GM12872 (cell line): ENCODE measurements at regions not wholly inside any gene's neighbourhood (a gene's known extent, or its start where the extent isn't known, plus 50 kb on each side); places are given as distances from the start of the nearest gene placed in this dataset.

Source experiments
- TF ChIP-seq, protein P1 (sequence below): IDR thresholded peaks from 3 replicates; pipeline ENCODE4 v1.5.1; 2011; ENCODE audit warnings: low read depth, mild to moderate bottlenecking, low read length, moderate library complexity; ENCODE audit not compliant: insufficient read depth

GRCh38 chr16:74094962-74095361 lies 201.7 kb upstream of the PSMD7 start:
- TF ChIP-seq, protein P1, sequence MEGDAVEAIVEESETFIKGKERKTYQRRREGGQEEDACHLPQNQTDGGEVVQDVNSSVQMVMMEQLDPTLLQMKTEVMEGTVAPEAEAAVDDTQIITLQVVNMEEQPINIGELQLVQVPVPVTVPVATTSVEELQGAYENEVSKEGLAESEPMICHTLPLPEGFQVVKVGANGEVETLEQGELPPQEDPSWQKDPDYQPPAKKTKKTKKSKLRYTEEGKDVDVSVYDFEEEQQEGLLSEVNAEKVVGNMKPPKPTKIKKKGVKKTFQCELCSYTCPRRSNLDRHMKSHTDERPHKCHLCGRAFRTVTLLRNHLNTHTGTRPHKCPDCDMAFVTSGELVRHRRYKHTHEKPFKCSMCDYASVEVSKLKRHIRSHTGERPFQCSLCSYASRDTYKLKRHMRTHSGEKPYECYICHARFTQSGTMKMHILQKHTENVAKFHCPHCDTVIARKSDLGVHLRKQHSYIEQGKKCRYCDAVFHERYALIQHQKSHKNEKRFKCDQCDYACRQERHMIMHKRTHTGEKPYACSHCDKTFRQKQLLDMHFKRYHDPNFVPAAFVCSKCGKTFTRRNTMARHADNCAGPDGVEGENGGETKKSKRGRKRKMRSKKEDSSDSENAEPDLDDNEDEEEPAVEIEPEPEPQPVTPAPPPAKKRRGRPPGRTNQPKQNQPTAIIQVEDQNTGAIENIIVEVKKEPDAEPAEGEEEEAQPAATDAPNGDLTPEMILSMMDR = no peak

DNA sequence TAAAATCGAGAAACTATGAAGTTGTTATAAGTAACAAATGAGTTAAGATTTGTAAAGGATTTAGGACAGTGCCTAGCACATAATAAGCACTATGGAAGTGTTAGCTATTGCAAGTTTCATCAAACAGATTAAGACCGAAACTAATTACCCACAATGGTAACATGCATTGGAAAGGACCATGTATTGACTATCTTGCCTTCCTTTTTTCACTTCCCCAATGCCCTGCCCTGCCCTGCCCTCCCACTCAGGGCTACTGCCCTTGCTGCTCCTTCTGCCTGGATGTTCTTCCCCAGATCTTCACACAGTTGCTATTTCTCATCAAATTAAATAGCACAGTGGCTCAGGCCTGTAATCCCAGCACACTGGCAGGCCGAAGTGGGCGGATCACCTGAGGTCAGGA lies 202.1 kb upstream of the PSMD7 start:
- TF ChIP-seq, protein P1 = no peak

- TF ChIP-seq, protein P1 = no peak
These were observed 204.3 kb upstream of the PSMD7 start for GRCh38 chr16:74092336-74092735.

DNA sequence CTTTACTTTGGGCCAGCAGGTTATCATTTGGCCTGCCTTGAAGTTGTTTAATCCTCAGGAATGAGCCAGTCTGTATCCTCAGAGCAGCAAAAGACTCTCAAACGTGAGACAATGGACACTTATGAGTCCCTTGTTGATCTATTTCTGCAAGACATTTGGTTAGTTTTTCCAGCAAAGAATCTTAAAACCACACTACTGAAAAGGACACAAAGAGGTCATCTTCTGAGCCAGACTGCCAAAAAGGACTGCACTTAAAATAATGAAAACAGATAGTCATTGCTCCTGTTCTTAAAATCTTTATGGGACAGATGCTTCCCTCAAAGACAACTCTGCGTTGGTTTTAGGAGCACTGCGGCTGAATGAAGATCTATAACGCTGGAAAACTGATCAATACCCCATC lies 205.7 kb upstream of the PSMD7 start:
- TF ChIP-seq, protein P1 = no peak

GRCh38 chr16:74083541-74083940 lies 213.1 kb upstream of the PSMD7 start:
- TF ChIP-seq, protein P1 = no peak

- TF ChIP-seq, protein P1 = no peak
These were observed 216.3 kb upstream of the PSMD7 start for GRCh38 chr16:74080311-74080710.

- TF ChIP-seq, protein P1 = no peak
These were observed 217.4 kb upstream of the PSMD7 start for GRCh38 chr16:74079232-74079586.
